Fibroblast of skin of back (primary cell): ENCODE measurements at regions not wholly inside any gene's neighbourhood (a gene's known extent, or its start where the extent isn't known, plus 50 kb on each side); places are given as distances from the start of the nearest gene placed in this dataset.

ENCODE experiments used
- DNase-seq: peaks from one replicate; pipeline ENCODE4 v3.0.0-alpha.2; 2013

GRCh38 chr2:120919771-120920453 is 184.2 kb downstream of the GLI2 start:
- peak; percentile 91 for DNase-seq

DNA sequence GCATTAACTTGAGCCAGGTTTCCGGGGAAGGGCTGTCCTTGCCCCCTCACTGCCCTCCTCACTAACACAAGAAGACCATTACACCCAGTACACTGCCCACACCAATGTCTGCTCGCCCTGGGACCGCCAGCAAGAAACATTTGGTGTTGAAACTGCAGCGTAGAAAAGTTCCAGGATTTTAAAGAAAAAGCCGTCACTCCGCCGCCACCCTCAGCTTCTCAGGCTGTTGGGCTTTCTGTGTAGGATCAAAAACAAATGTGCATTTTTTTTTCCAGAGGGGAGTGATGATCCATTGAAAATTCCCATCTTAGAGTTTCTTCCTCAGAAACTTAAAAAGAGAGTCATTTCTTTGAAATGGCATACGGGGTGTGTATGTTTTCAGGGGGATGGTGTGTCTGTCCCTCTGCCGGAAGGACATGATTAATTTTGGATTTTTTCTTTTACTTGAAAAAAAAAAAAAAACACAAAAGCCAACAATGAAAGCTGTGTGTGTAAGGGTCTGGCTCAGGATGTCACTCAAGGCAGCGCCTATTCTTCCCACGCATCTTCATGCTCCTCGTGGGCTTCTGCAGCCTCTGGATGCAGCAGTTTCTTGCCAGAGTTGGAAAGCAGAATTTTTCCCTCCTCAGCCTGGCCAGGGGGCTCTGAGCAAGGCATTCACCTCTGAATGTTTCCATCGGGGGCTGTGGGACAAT is 184.9 kb downstream of the GLI2 start:
- DNase-seq = peak; percentile 59

- DNase-seq = no peak
Observed at GRCh38 chr2:120921457-120921856, 185.8 kb downstream of the GLI2 start.

- DNase-seq = no peak
Observed at GRCh38 chr2:120922571-120923332, 187.1 kb downstream of the GLI2 start.

- DNase-seq = no peak
Observed at GRCh38 chr2:120923426-120923825, 187.8 kb downstream of the GLI2 start.

DNA sequence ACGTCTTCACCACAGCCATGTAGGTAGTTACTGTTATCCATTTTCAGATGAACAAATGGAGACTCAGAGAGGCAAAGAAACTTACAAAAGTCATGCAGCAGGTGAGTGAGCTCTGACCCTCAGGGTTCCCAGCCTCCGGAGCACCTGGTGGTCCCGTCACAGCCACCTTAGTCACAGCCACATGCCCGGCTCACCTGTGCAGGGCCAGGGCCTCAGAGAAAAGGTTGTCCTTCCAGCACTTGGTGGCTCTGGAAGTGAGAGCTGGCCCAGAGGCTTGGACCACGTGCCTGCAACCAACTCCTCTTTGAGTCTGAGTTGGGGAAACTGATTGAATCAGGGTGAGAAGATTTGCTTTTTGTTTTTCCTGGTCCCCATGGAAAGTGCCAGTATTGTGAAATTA is 189.3 kb downstream of the GLI2 start:
- DNase-seq = no peak

GRCh38 chr2:120926463-120927264 is 191.0 kb downstream of the GLI2 start:
- DNase-seq = no peak

GRCh38 chr2:120927265-120927628 is 191.6 kb downstream of the GLI2 start:
- no peak for DNase-seq

- peak; percentile 80 for DNase-seq
Observed at GRCh38 chr2:120929829-120930228, 194.2 kb downstream of the GLI2 start.

GRCh38 chr2:120930236-120930635 is 194.6 kb downstream of the GLI2 start:
- no peak for DNase-seq

- peak; percentile 52 for DNase-seq
Observed at GRCh38 chr2:120930864-120931263, 195.2 kb downstream of the GLI2 start.

DNA sequence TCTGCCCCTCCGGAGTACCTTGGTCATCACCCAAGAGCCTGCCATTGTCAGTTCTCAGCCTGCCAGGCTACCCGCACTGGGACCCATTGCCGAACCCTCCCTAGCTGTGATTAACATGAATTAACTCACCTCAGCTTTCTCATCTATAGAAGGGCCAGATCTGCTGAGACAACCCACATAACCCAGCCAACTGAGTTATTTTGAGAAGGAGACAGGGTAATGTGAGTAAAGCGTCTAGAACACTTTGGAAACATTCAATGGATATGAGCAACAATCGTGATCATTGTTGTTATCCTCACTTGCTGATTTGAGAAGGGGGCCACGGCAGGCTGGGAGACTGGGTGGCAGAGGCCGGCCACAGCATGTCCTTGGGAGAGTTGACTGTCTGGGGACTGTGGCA is 196.8 kb downstream of the GLI2 start:
- no peak for DNase-seq

DNA sequence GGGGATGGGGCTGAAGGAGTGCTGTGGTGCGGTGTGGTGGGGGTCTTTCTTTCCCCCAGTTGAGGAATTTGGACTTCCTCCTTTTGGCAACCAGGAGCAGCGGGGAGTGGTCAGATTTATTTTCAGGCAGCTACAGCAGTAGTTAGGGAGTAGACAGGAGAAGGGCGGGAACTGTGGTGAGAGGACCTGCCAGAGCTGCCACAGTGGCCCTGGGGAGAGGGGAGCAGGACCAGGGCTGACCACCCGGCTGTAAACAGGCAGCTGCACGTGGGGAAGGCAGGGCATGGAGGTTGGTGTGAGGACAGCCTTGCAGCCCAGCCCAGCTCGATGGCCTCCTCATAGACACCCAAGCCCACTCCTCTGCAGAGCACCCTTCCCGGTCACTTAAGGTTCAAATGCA is 197.2 kb downstream of the GLI2 start:
- no peak for DNase-seq

GRCh38 chr2:120933693-120934573 is 198.3 kb downstream of the GLI2 start:
- DNase-seq = no peak

DNA sequence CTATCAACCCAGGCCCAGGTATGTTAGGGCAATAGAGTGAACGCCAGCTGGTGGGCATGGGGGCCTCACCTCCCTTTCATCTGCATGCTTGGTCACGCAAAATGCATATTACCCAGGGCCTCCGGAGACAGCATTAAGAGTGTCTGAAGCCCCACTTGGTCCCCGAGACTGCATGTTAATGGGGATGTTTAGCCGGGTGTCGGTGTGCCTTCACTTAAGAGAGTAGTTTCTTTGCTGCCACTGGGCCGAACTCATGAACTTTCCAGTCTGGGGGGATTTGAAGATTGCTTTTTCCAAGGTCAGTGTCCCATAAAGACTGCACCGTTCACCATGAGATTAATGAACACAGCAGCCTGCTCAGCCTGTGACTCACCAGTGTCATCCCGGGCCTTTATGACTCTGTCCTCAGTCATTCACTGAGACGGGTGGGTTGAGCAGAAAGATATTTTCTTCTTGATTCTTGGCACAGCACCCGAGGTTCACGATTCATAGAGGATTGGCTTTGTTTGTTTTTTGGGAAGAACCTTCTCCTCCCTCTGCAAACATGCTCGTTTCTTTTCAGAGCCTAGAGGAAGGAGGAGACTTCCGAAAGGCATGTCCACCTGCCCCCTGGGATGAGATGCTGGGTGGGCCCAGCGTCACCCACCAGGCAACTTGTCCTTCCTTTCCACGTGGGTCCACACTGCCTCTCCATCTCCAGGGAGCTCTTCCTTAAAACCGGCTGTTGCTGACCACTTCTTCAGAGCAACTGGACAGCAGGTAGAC is 199.1 kb downstream of the GLI2 start:
- peak; percentile 99 for DNase-seq

DNA sequence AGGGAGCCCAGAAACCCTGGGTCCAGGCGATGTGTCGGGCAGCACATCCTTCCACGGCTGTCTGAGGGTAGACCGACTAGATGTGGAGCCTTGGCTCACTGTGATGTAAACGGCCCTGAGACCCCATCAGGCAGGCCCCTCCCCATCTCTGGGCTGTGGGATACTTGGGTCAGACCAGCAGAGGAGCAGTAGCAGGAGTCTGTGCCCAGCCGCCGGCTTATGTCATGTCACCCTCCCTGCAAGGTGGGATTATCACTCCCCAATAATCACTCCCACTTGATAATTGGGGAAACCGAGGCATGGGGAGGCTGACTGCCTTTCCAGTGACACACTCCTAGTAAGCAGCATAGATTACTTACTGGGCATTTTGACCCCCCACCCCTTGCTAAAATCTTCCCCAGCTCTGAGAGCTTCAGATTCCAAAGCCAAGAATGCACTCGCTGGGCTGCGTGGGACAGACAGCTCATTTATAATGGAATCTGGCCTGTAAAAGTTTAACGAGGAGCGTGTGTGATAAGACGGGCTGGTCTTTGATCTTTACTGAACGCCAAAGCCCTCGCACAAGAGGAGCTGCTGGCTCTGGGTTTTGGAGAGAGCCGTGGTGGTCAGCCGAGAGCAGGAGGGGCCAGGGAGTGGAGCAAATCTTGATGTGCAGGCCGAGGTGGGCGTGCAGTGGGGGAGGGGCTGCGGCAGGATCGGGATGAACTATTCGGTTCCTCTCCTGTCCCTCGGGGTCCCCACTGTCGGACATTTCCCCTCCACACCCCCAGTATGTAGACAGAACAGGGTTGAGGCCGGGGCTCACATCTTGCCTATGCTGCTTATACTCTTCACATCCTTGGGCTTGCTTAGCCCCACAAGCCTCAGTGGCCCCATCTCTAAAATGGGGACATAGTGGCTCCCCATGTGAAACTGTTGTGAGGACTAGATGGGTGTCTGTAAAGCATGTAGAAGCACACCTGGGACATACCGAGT is 200.0 kb downstream of the GLI2 start:
- peak; percentile 86 for DNase-seq

- DNase-seq = peak; percentile 51
Observed at GRCh38 chr2:120936476-120937334, 201.0 kb downstream of the GLI2 start.

DNA sequence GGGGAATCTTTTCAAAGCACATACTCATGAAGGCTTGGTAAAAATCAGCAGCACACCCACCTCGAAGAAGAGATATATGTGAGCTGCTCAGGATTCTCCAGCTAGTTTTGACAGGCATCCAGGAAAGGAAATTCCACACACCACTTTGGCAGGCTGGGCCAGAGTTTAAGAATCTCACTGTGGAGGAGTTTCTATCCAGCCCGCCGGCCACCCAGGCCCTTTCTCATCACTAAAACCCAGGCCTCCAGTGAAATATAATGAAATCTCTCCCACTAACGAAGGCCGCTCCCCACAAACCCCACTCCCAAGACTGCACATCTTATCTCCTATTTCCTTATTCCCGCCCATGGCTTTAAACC is 202.0 kb downstream of the GLI2 start:
- DNase-seq = peak; percentile 81
